HepG2 (cell line): ENCODE measurements at regions not wholly inside any gene's neighbourhood (a gene's known extent, or its start where the extent isn't known, plus 50 kb on each side); places are given as distances from the start of the nearest gene placed in this dataset.

ENCODE experiments used
- ARNT2 ChIP-seq: sonication (generic); formaldehyde crosslinking; IDR thresholded peaks from 2 replicates; pipeline ENCODE4 v1.8.0; 2022; ENCODE audit warnings: mild to moderate bottlenecking, low read depth, missing genetic modification reagents, moderate library complexity
- GATA4 ChIP-seq: sonication (generic); IDR thresholded peaks from 2 replicates; pipeline ENCODE4 v1.6.1; 2016; ENCODE audit warnings: antibody characterized with exemption, low read depth, borderline replicate concordance
- GLI4 ChIP-seq: sonication (generic); formaldehyde crosslinking; IDR thresholded peaks from 2 replicates; pipeline ENCODE4 v1.5.1; 2020; ENCODE audit warnings: missing genetic modification reagents, mild to moderate bottlenecking, moderate library complexity, borderline replicate concordance
- HMG20B ChIP-seq: conservative IDR thresholded peaks from 2 replicates; pipeline ENCODE4 v1.6.1; 2016; ENCODE audit warnings: missing genetic modification reagents, missing compliant biosample characterization
- HNF4A ChIP-seq: sonication (generic); formaldehyde crosslinking; IDR thresholded peaks from 2 replicates; pipeline ENCODE4 v1.4.0; 2020; ENCODE audit warnings: missing genetic modification reagents
- KLF6 ChIP-seq: IDR thresholded peaks from 2 replicates; pipeline ENCODE4 v1.8.0; 2016; ENCODE audit warnings: missing biosample characterization, missing genetic modification reagents
- KMT2A ChIP-seq: sonication (generic); formaldehyde crosslinking; IDR thresholded peaks from 2 replicates; pipeline ENCODE4 v1.4.0; 2020; ENCODE audit warnings: missing genetic modification reagents
- MAFK ChIP-seq, 2 experiments: IDR thresholded peaks in 1 of 2; conservative IDR thresholded peaks in 1 of 2; 2 replicates each; pipeline ENCODE4 v1.6.1; 2011; ENCODE audit warnings: improper control_type of control experiment in 2 of 2, low read length in 2 of 2
- RARG ChIP-seq: sonication (generic); formaldehyde crosslinking; IDR thresholded peaks from 2 replicates; pipeline ENCODE4 v1.4.0; 2020; ENCODE audit warnings: low read depth, mild to moderate bottlenecking, missing genetic modification reagents
- RXRB ChIP-seq: IDR thresholded peaks from 2 replicates; pipeline ENCODE4 v1.6.1; 2016; ENCODE audit warnings: borderline replicate concordance, missing genetic modification reagents, missing compliant biosample characterization
- SATB2 ChIP-seq: sonication (generic); formaldehyde crosslinking; IDR thresholded peaks from 2 replicates; pipeline ENCODE4 v1.5.0; 2020; ENCODE audit warnings: missing genetic modification reagents
- SIX1 ChIP-seq: sonication (generic); formaldehyde crosslinking; IDR thresholded peaks from 2 replicates; pipeline ENCODE4 v1.4.0; 2020; ENCODE audit warnings: missing genetic modification reagents, borderline replicate concordance
- SMARCE1 ChIP-seq: fragments of 450-650 bp; IDR thresholded peaks from 2 replicates; pipeline ENCODE4 v1.6.1; 2017; ENCODE audit warnings: borderline replicate concordance
- SP1 ChIP-seq, 2 experiments: fragments of 450-650 bp in 1 of 2; sonication (generic) in 1 of 2; formaldehyde crosslinking in 1 of 2; IDR thresholded peaks; 2 replicates each; pipeline versions ENCODE4 v1.4.0 to v1.6.1; 2016 to 2020; ENCODE audit warnings: missing genetic modification reagents in 1 of 2
- SRF ChIP-seq: IDR thresholded peaks from 2 replicates; pipeline ENCODE4 v1.6.1; 2011; ENCODE audit warnings: mild to moderate bottlenecking, low read depth, low read length, moderate library complexity
- ZNF225 ChIP-seq: sonication (generic); formaldehyde crosslinking; IDR thresholded peaks from 2 replicates; pipeline ENCODE4 v1.4.0; 2020; ENCODE audit warnings: mild to moderate bottlenecking, missing genetic modification reagents
- ZNF263 ChIP-seq: sonication (generic); formaldehyde crosslinking; IDR thresholded peaks from 2 replicates; pipeline ENCODE4 v1.4.0; 2020; ENCODE audit warnings: missing genetic modification reagents
- ZNF292 ChIP-seq: sonication (generic); formaldehyde crosslinking; IDR thresholded peaks from 2 replicates; pipeline ENCODE4 v1.8.1; 2022; ENCODE audit warnings: mild to moderate bottlenecking, low read depth, missing genetic modification reagents, borderline replicate concordance
- ZNF431 ChIP-seq: sonication (generic); formaldehyde crosslinking; IDR thresholded peaks from 2 replicates; pipeline ENCODE4 v1.9.0; 2022; ENCODE audit warnings: missing genetic modification reagents, low read depth, mild to moderate bottlenecking, borderline replicate concordance
- ZNF777 ChIP-seq: sonication (generic); formaldehyde crosslinking; IDR thresholded peaks from 2 replicates; pipeline ENCODE4 v1.4.0; 2020; ENCODE audit warnings: missing genetic modification reagents
- TF ChIP-seq, protein P1 (sequence below): sonication (generic); formaldehyde crosslinking; conservative IDR thresholded peaks from 2 replicates; pipeline ENCODE4 v1.4.0; 2020; ENCODE audit warnings: missing genetic modification reagents
- TF ChIP-seq, protein P2 (sequence below): sonication (generic); formaldehyde crosslinking; IDR thresholded peaks from 2 replicates; pipeline ENCODE4 v1.8.0; 2022; ENCODE audit warnings: low read depth, missing genetic modification reagents
- TF ChIP-seq, protein P3 (sequence below): fragments of 450-650 bp; IDR thresholded peaks from 2 replicates; pipeline ENCODE4 v1.6.1; 2017
- TF ChIP-seq, protein P4 (sequence below): sonication (generic); formaldehyde crosslinking; IDR thresholded peaks from 2 replicates; pipeline ENCODE4 v1.4.0; 2020; ENCODE audit warnings: missing genetic modification reagents
- TF ChIP-seq, protein P5 (sequence below), 2 experiments: fragments of 450-650 bp in 1 of 2; sonication (generic) in 1 of 2; formaldehyde crosslinking; IDR thresholded peaks; 2 replicates each; pipeline versions ENCODE4 v1.5.0 to v1.8.0; 2020 to 2022; ENCODE audit warnings: mild to moderate bottlenecking in 1 of 2, missing genetic modification reagents in 1 of 2

DNA sequence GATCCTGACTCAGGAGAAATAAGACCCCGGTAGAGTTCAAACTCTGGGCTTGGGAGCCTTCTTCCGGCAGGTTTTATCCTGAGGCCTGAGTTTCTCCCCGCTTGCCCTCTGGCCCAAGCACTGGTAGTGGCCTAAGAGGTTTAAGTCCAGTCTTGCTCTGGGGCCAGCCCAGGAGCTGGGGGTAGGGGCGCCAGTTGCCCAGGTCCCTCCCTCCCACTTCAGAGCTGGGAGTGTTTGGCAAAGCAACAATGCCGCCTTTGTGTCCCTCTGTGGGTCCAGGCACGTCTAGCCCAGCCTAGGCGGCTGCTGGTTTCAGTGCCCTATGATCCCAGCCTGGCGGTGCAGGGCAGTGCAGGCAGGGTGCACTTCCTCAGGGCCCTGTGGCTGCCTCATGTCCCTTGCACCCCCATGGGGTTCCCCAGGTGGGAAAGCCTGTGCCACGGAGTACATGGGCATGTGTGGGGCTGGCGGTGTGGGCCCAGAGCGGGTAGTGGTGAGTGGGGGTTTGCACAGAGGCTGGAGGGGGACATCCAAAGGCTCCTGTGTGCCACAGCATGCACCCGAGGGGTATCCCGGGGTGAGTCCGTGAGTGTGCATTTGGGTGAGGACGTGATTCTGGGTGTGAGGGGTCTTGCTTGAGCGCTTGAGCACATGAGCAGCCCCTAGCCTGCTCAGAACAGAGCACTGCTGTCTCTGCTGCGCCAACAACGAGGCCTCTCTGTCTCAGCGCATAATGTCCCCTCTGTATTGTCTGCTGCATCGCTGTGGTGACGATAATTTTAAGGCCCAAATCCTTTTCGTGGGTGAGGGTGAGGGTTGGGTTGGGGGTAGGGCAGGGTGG, 61.7 kb upstream of the PSD2 start (continued):
- TF ChIP-seq KMT2A (CRISPR knock-in tag) (no peak), GATA4 (peak; percentile 65; the same call in 1 of the 2 replicates), RXRB (peak; percentile 89), SP1 (IDR thresholded peaks at IDR 0.05) (no peak), SP1 (CRISPR knock-in tag; IDR thresholded peaks at IDR 0.05) (no peak), HMG20B (CRISPR knock-in tag) (peak; percentile 74), HNF4A (peak; percentile 92), RARG (no peak), ZNF777 (no peak; the same call in 1 of the 2 replicates), ZNF225 (no peak), SMARCE1 (no peak), SATB2 (CRISPR knock-in tag) (no peak), ZNF431 (CRISPR knock-in tag) (no peak), ARNT2 (peak; percentile 56), ZNF292 (CRISPR knock-in tag) (peak; percentile 87; the same call in 1 of the 2 replicates), ZNF263 (peak; percentile 21; the same call in 1 of the 2 replicates), KLF6 (CRISPR knock-in tag) (peak; percentile 60), SRF (no peak), MAFK (conservative IDR thresholded peaks at IDR 0.05 in 1 of 2, IDR thresholded peaks at IDR 0.05 in 1 of 2; ENCODE audit: low read length in 2 of 2) (peak in 1 of 2 experiments; percentile 79; a peak in 2 of 4 replicates), GLI4 (CRISPR knock-in tag) (no peak), SIX1 (CRISPR knock-in tag) (peak; percentile 59; the same call in 1 of the 2 replicates)
- TF ChIP-seq, protein P1, sequence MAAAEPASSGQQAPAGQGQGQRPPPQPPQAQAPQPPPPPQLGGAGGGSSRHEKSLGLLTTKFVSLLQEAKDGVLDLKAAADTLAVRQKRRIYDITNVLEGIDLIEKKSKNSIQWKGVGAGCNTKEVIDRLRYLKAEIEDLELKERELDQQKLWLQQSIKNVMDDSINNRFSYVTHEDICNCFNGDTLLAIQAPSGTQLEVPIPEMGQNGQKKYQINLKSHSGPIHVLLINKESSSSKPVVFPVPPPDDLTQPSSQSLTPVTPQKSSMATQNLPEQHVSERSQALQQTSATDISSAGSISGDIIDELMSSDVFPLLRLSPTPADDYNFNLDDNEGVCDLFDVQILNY (CRISPR knock-in tag) = no peak
- TF ChIP-seq, protein P2, sequence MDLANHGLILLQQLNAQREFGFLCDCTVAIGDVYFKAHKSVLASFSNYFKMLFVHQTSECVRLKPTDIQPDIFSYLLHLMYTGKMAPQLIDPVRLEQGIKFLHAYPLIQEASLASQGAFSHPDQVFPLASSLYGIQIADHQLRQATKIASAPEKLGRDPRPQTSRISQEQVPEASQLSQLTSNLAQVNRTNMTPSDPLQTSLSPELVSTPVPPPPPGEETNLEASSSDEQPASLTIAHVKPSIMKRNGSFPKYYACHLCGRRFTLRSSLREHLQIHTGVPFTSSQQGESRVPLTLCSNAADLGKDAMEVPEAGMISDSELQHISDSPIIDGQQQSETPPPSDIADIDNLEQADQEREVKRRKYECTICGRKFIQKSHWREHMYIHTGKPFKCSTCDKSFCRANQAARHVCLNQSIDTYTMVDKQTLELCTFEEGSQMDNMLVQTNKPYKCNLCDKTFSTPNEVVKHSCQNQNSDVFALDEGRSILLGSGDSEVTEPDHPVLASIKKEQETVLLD = peak; percentile 52; the same call in 1 of the 2 replicates
- TF ChIP-seq, protein P3, sequence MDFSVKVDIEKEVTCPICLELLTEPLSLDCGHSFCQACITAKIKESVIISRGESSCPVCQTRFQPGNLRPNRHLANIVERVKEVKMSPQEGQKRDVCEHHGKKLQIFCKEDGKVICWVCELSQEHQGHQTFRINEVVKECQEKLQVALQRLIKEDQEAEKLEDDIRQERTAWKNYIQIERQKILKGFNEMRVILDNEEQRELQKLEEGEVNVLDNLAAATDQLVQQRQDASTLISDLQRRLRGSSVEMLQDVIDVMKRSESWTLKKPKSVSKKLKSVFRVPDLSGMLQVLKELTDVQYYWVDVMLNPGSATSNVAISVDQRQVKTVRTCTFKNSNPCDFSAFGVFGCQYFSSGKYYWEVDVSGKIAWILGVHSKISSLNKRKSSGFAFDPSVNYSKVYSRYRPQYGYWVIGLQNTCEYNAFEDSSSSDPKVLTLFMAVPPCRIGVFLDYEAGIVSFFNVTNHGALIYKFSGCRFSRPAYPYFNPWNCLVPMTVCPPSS = no peak
- TF ChIP-seq, protein P4, sequence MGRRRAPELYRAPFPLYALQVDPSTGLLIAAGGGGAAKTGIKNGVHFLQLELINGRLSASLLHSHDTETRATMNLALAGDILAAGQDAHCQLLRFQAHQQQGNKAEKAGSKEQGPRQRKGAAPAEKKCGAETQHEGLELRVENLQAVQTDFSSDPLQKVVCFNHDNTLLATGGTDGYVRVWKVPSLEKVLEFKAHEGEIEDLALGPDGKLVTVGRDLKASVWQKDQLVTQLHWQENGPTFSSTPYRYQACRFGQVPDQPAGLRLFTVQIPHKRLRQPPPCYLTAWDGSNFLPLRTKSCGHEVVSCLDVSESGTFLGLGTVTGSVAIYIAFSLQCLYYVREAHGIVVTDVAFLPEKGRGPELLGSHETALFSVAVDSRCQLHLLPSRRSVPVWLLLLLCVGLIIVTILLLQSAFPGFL (CRISPR knock-in tag) = no peak
- TF ChIP-seq, protein P5, sequence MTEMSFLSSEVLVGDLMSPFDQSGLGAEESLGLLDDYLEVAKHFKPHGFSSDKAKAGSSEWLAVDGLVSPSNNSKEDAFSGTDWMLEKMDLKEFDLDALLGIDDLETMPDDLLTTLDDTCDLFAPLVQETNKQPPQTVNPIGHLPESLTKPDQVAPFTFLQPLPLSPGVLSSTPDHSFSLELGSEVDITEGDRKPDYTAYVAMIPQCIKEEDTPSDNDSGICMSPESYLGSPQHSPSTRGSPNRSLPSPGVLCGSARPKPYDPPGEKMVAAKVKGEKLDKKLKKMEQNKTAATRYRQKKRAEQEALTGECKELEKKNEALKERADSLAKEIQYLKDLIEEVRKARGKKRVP (CRISPR knock-in tag; IDR thresholded peaks at IDR 0.05) = no peak
